ENCODE measurements at regions not wholly inside any gene's neighbourhood (a gene's known extent, or its start where the extent isn't known, plus 50 kb on each side); places are given as distances from the start of the nearest gene placed in this dataset.

GRCh38 chr16:86342161-86342834 lies 168.0 kb upstream of the FOXF1 start:
- Histone ChIP-seq H3K9me3 (ENCODE audit: control insufficient read depth in 2 of 2, insufficient read depth in 1 of 2, low read depth in 1 of 2, low read length in 1 of 2) (peaks cover 0 to 2% of the 10 kb centered on the region in 2 donors), H3K36me3 (ENCODE audit: control insufficient read depth in 3 of 3, insufficient read depth in 2 of 3, low read depth in 1 of 3, low read length in 3 of 3) (no peaks in the 10 kb centered on the region), H3K4me3 (ENCODE audit: low read depth in 1 of 3, low read length in 3 of 3) (no peak overlapping the region), H3K27ac (ENCODE audit: low read depth in 1 of 3, low read length in 2 of 3) (peak overlapping the region in 2 of 3 donors; percentile 76 to 92), H3K4me1 (ENCODE audit: control insufficient read depth in 3 of 3, insufficient read depth in 2 of 3, low read depth in 1 of 3, low read length in 2 of 3) (peaks cover 0 to 9% (median 0%) of the 10 kb centered on the region in 3 donors), H3K27me3 (ENCODE audit: control insufficient read depth in 3 of 3, insufficient read depth in 3 of 3, low read length in 3 of 3) (peaks cover 0 to 12% (median 4%) of the 10 kb centered on the region in 3 donors)
- WGBS, 3 donors = 43 to 67% (median 54%) methylated on average over 6 of the region's 6 CpGs
- FAIRE-seq = no peak
- no peak for DNase-seq

DNA sequence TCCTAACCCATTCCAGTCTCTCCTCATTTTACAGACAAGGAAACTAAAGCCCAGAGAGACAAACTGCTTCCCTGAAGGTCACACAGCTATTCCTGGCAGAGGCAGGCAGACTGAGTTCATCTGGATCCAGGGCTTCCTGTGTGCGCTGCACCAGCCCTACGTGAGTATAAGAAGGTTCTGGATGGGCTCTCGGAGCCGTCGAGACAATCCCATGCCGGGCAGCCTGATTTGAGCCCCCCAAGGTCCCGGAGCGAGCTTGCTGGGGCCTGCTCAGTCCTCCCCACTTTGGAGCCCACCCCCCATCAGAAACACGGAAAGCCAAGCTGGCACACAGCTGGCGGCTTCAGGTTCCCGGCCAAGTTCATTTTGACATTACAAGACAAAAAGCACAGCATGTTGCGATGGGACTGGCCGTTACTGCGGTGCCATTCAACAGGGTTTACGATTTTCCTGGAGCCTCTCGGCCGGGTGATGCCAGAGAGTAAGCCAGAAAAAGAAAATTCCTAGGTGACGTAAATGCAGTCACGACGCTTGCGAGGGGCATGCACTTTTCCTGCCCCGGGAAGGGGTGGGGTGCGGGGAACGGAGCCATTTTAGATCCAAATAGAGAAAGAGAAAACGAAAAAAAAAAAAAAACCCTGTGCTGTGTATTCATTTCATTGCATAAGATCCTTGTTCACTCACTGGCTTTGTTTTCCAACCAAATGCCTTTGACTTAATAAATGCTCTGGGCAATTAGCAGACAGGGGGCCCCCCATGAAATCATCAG lies 167.1 kb upstream of the FOXF1 start:
- H3K36me3 ChIP-seq (ENCODE audit: control insufficient read depth in 3 of 3, insufficient read depth in 2 of 3, low read depth in 1 of 3, low read length in 3 of 3) = no peaks in the 10 kb centered on the region
- WGBS, 3 donors = 30 to 46% (median 42%) methylated on average over 25 of the region's 25 CpGs
- no peak overlapping the region for H3K4me3 ChIP-seq (ENCODE audit: low read depth in 1 of 3, low read length in 3 of 3)
- H3K4me1 ChIP-seq (ENCODE audit: control insufficient read depth in 3 of 3, insufficient read depth in 2 of 3, low read depth in 1 of 3, low read length in 2 of 3) = peaks cover 0 to 9% (median 0%) of the 10 kb centered on the region in 3 donors
- H3K27ac ChIP-seq (ENCODE audit: low read depth in 1 of 3, low read length in 2 of 3) = peak overlapping the region in 2 of 3 donors; percentile 76 to 92
- peaks cover 0 to 15% (median 4%) of the 10 kb centered on the region in 3 donors for H3K27me3 ChIP-seq (ENCODE audit: control insufficient read depth in 3 of 3, insufficient read depth in 3 of 3, low read length in 3 of 3)
- peaks cover 0 to 2% of the 10 kb centered on the region in 2 donors for H3K9me3 ChIP-seq (ENCODE audit: control insufficient read depth in 2 of 2, insufficient read depth in 1 of 2, low read depth in 1 of 2, low read length in 1 of 2)
- DNase-seq (peak in 1 of 2 donors; percentile 36), FAIRE-seq (no peak)

DNA sequence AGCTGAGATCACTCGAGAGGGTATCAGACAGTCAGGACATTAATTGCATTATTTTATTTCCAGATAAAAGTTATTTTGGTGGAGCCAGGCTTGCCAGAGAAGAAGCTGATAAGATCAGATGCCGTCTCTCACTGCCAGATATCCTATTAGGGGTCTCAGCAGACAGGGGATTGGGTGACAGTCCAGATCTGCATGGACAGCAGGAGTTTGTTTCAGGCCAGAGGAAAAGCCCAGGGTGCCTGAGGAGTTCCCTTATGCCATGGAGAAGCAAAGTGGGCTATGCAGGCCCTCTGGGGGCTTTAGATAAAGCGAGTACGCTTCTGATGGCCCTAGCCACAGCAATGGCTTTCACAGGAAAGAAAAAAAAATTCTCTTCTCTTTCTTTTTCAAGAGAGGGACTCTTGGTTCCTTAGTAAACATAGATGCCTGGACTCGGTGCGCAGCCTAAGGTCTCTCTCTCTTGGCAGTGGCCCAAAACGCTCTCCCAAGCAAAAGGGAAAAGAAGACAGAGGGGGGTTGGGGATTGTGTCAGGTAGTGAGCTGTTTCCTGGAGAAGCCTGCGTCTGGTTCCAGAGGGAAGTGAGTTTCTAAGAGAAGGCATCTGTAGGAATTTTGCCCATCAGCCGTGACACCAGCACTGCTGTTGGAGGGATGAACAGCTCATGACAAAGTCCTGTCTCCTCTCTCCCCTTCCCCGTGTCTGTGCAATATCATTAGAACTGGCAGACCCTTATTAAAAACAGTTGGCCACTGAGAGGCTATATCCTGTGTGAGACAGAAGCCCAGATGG lies 166.3 kb upstream of the FOXF1 start:
- Histone ChIP-seq H3K4me1 (ENCODE audit: control insufficient read depth in 3 of 3, insufficient read depth in 2 of 3, low read depth in 1 of 3, low read length in 2 of 3) (peaks cover 0 to 9% (median 0%) of the 10 kb centered on the region in 3 donors), H3K27ac (ENCODE audit: low read depth in 1 of 3, low read length in 2 of 3) (peak overlapping the region in 2 of 3 donors; percentile 76 to 86), H3K9me3 (ENCODE audit: control insufficient read depth in 2 of 2, insufficient read depth in 1 of 2, low read depth in 1 of 2, low read length in 1 of 2) (peaks cover 0 to 2% of the 10 kb centered on the region in 2 donors), H3K36me3 (ENCODE audit: control insufficient read depth in 3 of 3, insufficient read depth in 2 of 3, low read depth in 1 of 3, low read length in 3 of 3) (no peaks in the 10 kb centered on the region), H3K4me3 (ENCODE audit: low read depth in 1 of 3, low read length in 3 of 3) (no peak overlapping the region), H3K27me3 (ENCODE audit: control insufficient read depth in 3 of 3, insufficient read depth in 3 of 3, low read length in 3 of 3) (peaks cover 0 to 15% (median 4%) of the 10 kb centered on the region in 3 donors)
- FAIRE-seq = no peak
- DNase-seq = no peak
- WGBS, 3 donors = 21 to 27% (median 22%) methylated on average over 10 of the region's 10 CpGs

DNA sequence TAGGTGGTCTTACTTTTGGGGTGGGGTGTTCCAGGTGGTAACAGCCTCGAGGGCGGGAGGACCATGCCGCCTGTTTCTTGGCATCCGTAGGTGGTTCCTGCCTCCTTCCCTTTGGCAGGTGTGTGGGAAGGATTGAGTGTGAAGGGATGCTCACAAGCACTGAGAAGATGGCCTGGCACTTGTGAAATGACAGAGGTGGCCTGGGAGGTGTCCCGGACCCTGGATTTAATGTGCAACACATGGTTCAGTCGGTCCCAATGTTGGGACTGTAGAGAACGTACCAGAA lies 165.8 kb upstream of the FOXF1 start:
- Histone ChIP-seq H3K4me3 (ENCODE audit: low read depth in 1 of 3, low read length in 3 of 3) (no peak overlapping the region), H3K36me3 (ENCODE audit: control insufficient read depth in 3 of 3, insufficient read depth in 2 of 3, low read depth in 1 of 3, low read length in 3 of 3) (no peaks in the 10 kb centered on the region), H3K4me1 (ENCODE audit: control insufficient read depth in 3 of 3, insufficient read depth in 2 of 3, low read depth in 1 of 3, low read length in 2 of 3) (peaks cover 0 to 9% (median 0%) of the 10 kb centered on the region in 3 donors), H3K27me3 (ENCODE audit: control insufficient read depth in 3 of 3, insufficient read depth in 3 of 3, low read length in 3 of 3) (peaks cover 0 to 15% (median 4%) of the 10 kb centered on the region in 3 donors), H3K27ac (ENCODE audit: low read depth in 1 of 3, low read length in 2 of 3) (peak overlapping the region in 2 of 3 donors; percentile 76 to 86), H3K9me3 (ENCODE audit: control insufficient read depth in 2 of 2, insufficient read depth in 1 of 2, low read depth in 1 of 2, low read length in 1 of 2) (peaks cover 0 to 2% of the 10 kb centered on the region in 2 donors)
- FAIRE-seq (no peak), DNase-seq (no peak)
- 65 to 81% (median 78%) methylated on average over 7 of the region's 7 CpGs for WGBS, 3 donors

- Histone ChIP-seq H3K36me3 (ENCODE audit: control insufficient read depth in 3 of 3, insufficient read depth in 2 of 3, low read depth in 1 of 3, low read length in 3 of 3) (no peaks in the 10 kb centered on the region), H3K27me3 (ENCODE audit: control insufficient read depth in 3 of 3, insufficient read depth in 3 of 3, low read length in 3 of 3) (peaks cover 0 to 15% (median 4%) of the 10 kb centered on the region in 3 donors), H3K27ac (ENCODE audit: low read depth in 1 of 3, low read length in 2 of 3) (peak overlapping the region in 1 of 3 donors; percentile 76), H3K4me1 (ENCODE audit: control insufficient read depth in 3 of 3, insufficient read depth in 2 of 3, low read depth in 1 of 3, low read length in 2 of 3) (peaks cover 0 to 9% (median 0%) of the 10 kb centered on the region in 3 donors), H3K4me3 (ENCODE audit: low read depth in 1 of 3, low read length in 3 of 3) (no peak overlapping the region), H3K9me3 (ENCODE audit: control insufficient read depth in 2 of 2, insufficient read depth in 1 of 2, low read depth in 1 of 2, low read length in 1 of 2) (peaks cover 0 to 2% of the 10 kb centered on the region in 2 donors)
- FAIRE-seq (no peak), DNase-seq (no peak)
- 45 to 65% (median 52%) methylated on average over 5 of the region's 5 CpGs for WGBS, 3 donors
Observed at GRCh38 chr16:86344881-86345280, 165.4 kb upstream of the FOXF1 start.

- Histone ChIP-seq H3K36me3 (ENCODE audit: control insufficient read depth in 3 of 3, insufficient read depth in 2 of 3, low read depth in 1 of 3, low read length in 3 of 3) (no peaks in the 10 kb centered on the region), H3K27me3 (ENCODE audit: control insufficient read depth in 3 of 3, insufficient read depth in 3 of 3, low read length in 3 of 3) (peaks cover 0 to 15% (median 4%) of the 10 kb centered on the region in 3 donors), H3K27ac (ENCODE audit: low read depth in 1 of 3, low read length in 2 of 3) (no peak overlapping the region), H3K9me3 (ENCODE audit: control insufficient read depth in 2 of 2, insufficient read depth in 1 of 2, low read depth in 1 of 2, low read length in 1 of 2) (peaks cover 0 to 2% of the 10 kb centered on the region in 2 donors), H3K4me1 (ENCODE audit: control insufficient read depth in 3 of 3, insufficient read depth in 2 of 3, low read depth in 1 of 3, low read length in 2 of 3) (peaks cover 0 to 13% (median 0%) of the 10 kb centered on the region in 3 donors), H3K4me3 (ENCODE audit: low read depth in 1 of 3, low read length in 3 of 3) (no peak overlapping the region)
- WGBS, 3 donors = 49 to 59% (median 56%) methylated on average over 8 to 12 of the region's 12 CpGs
- DNase-seq (no peak), FAIRE-seq (no peak)
Observed at GRCh38 chr16:86345516-86345915, 164.8 kb upstream of the FOXF1 start.

DNA sequence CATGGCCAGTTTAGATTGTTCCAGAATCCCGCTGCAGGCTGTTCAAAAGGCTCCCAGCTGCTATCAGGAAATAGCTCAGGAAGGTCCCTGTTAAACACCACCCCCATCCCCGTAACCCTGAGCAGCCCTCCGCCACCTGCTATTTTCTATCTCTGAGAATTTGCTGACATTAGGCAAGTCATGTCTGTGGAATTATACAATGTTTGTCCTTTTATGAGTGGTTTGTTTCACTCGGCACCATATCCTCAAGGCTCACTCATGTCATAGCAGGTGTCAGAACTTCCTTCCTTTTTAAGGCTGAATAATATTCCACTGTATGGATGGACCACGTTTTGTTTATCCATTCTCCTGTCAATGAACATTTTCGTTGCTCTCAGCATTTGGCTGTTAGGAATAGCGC lies 164.3 kb upstream of the FOXF1 start:
- DNase-seq = no peak
- Histone ChIP-seq H3K4me1 (ENCODE audit: control insufficient read depth in 3 of 3, insufficient read depth in 2 of 3, low read depth in 1 of 3, low read length in 2 of 3) (peaks cover 0 to 13% (median 0%) of the 10 kb centered on the region in 3 donors), H3K9me3 (ENCODE audit: control insufficient read depth in 2 of 2, insufficient read depth in 1 of 2, low read depth in 1 of 2, low read length in 1 of 2) (peaks cover 0 to 2% of the 10 kb centered on the region in 2 donors), H3K4me3 (ENCODE audit: low read depth in 1 of 3, low read length in 3 of 3) (no peak overlapping the region), H3K27me3 (ENCODE audit: control insufficient read depth in 3 of 3, insufficient read depth in 3 of 3, low read length in 3 of 3) (peaks cover 0 to 12% (median 4%) of the 10 kb centered on the region in 3 donors), H3K36me3 (ENCODE audit: control insufficient read depth in 3 of 3, insufficient read depth in 2 of 3, low read depth in 1 of 3, low read length in 3 of 3) (no peaks in the 10 kb centered on the region), H3K27ac (ENCODE audit: low read depth in 1 of 3, low read length in 2 of 3) (no peak overlapping the region)
- FAIRE-seq = no peak
- 67 to 70% (median 68%) methylated on average over 6 to 7 of the region's 7 CpGs for WGBS, 3 donors

DNA sequence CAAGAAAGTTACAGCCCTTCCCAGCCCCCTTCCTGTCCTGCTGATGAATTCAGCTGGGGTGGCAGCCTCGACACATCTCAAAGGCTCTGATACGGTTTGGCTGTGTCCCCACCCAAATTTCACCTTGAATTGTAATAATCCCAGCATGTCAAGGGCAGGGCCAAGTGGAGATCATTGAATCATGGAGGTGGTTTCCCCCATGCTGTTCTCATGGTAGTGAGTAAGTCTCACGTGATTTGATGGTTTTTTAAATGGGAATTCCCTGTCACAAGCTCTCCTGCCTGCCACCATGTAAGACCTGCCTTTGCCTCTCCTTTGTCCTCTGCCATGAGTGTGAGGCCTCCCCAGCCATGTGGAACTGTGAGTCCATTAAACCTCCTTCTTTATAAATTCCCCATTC lies 163.2 kb upstream of the FOXF1 start:
- Histone ChIP-seq H3K36me3 (ENCODE audit: control insufficient read depth in 3 of 3, insufficient read depth in 2 of 3, low read depth in 1 of 3, low read length in 3 of 3) (no peaks in the 10 kb centered on the region), H3K4me1 (ENCODE audit: control insufficient read depth in 3 of 3, insufficient read depth in 2 of 3, low read depth in 1 of 3, low read length in 2 of 3) (peaks cover 0 to 13% (median 0%) of the 10 kb centered on the region in 3 donors), H3K4me3 (ENCODE audit: low read depth in 1 of 3, low read length in 3 of 3) (no peak overlapping the region), H3K9me3 (ENCODE audit: control insufficient read depth in 2 of 2, insufficient read depth in 1 of 2, low read depth in 1 of 2, low read length in 1 of 2) (peaks cover 0 to 2% of the 10 kb centered on the region in 2 donors), H3K27me3 (ENCODE audit: control insufficient read depth in 3 of 3, insufficient read depth in 3 of 3, low read length in 3 of 3) (peaks cover 0 to 10% (median 4%) of the 10 kb centered on the region in 3 donors), H3K27ac (ENCODE audit: low read depth in 1 of 3, low read length in 2 of 3) (no peak overlapping the region)
- 49 to 77% (median 54%) methylated on average over 3 of the region's 3 CpGs for WGBS, 3 donors
- no peak for FAIRE-seq
- no peak for DNase-seq
